ENCODE measurements at regions not wholly inside any gene's neighbourhood (a gene's known extent, or its start where the extent isn't known, plus 50 kb on each side); places are given as distances from the start of the nearest gene placed in this dataset.
A peak's percentile ranks its signal among the peaks of the same experiment; 100 is the strongest.

GRCh38 chr16:86214326-86215232 is 295.7 kb upstream of the FOXF1 start:
- no peaks in the 10 kb centered on the region for H3K36me3 ChIP-seq
- no peak overlapping the region for H3K4me3 ChIP-seq
- TF ChIP-seq, protein P1, sequence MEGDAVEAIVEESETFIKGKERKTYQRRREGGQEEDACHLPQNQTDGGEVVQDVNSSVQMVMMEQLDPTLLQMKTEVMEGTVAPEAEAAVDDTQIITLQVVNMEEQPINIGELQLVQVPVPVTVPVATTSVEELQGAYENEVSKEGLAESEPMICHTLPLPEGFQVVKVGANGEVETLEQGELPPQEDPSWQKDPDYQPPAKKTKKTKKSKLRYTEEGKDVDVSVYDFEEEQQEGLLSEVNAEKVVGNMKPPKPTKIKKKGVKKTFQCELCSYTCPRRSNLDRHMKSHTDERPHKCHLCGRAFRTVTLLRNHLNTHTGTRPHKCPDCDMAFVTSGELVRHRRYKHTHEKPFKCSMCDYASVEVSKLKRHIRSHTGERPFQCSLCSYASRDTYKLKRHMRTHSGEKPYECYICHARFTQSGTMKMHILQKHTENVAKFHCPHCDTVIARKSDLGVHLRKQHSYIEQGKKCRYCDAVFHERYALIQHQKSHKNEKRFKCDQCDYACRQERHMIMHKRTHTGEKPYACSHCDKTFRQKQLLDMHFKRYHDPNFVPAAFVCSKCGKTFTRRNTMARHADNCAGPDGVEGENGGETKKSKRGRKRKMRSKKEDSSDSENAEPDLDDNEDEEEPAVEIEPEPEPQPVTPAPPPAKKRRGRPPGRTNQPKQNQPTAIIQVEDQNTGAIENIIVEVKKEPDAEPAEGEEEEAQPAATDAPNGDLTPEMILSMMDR (IDR thresholded peaks at IDR 0.05) = no peak
- peak in 2 of 6 donors; percentile 14 to 50 for DNase-seq
- peak overlapping the region; percentile 10 to 58 (median 18) for H3K27ac ChIP-seq
- FAIRE-seq = no peak
- no peaks in the 10 kb centered on the region for H3K9me3 ChIP-seq
- no peaks in the 10 kb centered on the region for H3K27me3 ChIP-seq
- 38 to 39% methylated on average over 14 of the region's 14 CpGs for whole genome bisulfite sequencing, 2 donors
- ATAC-seq = peak in 1 of 4 donors; percentile 1
- intact Hi-C loops (cut with DNase I) = no loop called here
- peaks cover 40 to 50% (median 42%) of the 10 kb centered on the region in 3 donors for H3K4me1 ChIP-seq

DNA sequence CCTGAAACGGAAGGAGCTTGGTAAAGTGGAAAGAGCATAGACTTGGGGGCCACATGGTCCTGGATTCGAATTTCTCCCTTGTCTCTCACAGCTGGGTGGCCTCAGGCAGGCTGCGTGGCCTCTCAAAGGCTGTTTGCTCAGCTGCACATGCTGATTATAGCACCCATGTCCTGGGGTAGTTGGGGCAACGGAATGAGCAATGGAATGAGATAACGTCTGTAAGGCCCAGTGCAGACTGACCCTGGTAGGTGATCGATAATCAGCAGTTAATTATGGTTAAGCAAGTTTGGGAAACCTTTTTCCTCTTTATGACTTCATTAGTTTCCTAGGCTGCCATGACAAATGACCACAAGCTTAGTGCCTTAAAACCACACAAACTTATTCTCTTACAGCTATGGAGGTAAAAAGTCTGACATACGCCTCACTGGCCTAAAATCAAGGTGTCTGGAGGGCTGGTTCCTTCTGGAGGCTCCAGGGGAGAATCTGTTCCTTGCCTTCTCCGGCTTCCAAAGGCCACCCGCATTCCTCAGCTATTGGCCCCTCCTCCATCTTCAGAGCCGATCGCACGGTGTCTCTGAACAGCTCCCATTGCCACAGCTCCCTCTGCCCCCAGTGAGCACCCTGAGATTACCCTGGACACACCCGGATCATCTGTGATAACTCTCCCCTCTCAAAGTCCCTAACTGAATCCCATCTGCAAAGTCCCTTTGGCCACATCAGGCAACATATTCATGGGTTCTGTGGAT is 294.9 kb upstream of the FOXF1 start:
- TF ChIP-seq, protein P1 (IDR thresholded peaks at IDR 0.05) = no peak
- Histone ChIP-seq H3K4me3 (no peak overlapping the region), H3K36me3 (no peaks in the 10 kb centered on the region), H3K27me3 (no peaks in the 10 kb centered on the region), H3K4me1 (peaks cover 40 to 50% (median 42%) of the 10 kb centered on the region in 3 donors), H3K9me3 (no peaks in the 10 kb centered on the region), H3K27ac (peak overlapping the region; percentile 10 to 58 (median 20))
- DNase-seq = peak in 5 of 6 donors; percentile 67 to 87 (median 73)
- 39 to 45% methylated on average over 13 of the region's 13 CpGs for WGBS, 2 donors
- peak; percentile 71 to 78 (median 76) for ATAC-seq
- intact Hi-C loops (cut with DNase I) = no loop called here
- FAIRE-seq = no peak

GRCh38 chr16:86215979-86216585 is 294.2 kb upstream of the FOXF1 start:
- WGBS, 2 donors = 74 to 78% methylated on average over 9 of the region's 9 CpGs
- H3K4me1 ChIP-seq = peaks cover 40 to 45% (median 42%) of the 10 kb centered on the region in 3 donors

GRCh38 chr16:86216591-86216990 is 293.7 kb upstream of the FOXF1 start:
- Histone ChIP-seq H3K27ac (peak overlapping the region in 2 of 4 donors; percentile 59 to 76), H3K36me3 (no peaks in the 10 kb centered on the region), H3K4me1 (peaks cover 40 to 45% (median 42%) of the 10 kb centered on the region in 3 donors), H3K9me3 (no peaks in the 10 kb centered on the region), H3K27me3 (no peaks in the 10 kb centered on the region), H3K4me3 (no peak overlapping the region)
- intact Hi-C loops (cut with DNase I) = no loop called here
- DNase-seq (peak in 1 of 6 donors; percentile 53), ATAC-seq (no peak), FAIRE-seq (no peak)
- WGBS, 2 donors = 67 to 70% methylated on average over 9 of the region's 9 CpGs
- TF ChIP-seq, protein P1 (IDR thresholded peaks at IDR 0.05) = no peak

More at GRCh38 chr16:86215979-86216585, 294.2 kb upstream of the FOXF1 start:
- Histone ChIP-seq H3K36me3 (no peaks in the 10 kb centered on the region), H3K4me3 (no peak overlapping the region), H3K9me3 (no peaks in the 10 kb centered on the region), H3K27ac (peak overlapping the region in 3 of 4 donors; percentile 20 to 58 (median 33)), H3K27me3 (no peaks in the 10 kb centered on the region)
- DNase-seq (peak in 3 of 6 donors; percentile 12 to 61 (median 25)), FAIRE-seq (no peak), ATAC-seq (no peak)
- TF ChIP-seq, protein P1 (IDR thresholded peaks at IDR 0.05) = no peak
- intact Hi-C loops (cut with DNase I) = no loop called here

All from pancreas (tissue), 10 donors.